GM18505 (cell line): ENCODE measurements at regions not wholly inside any gene's neighbourhood (a gene's known extent, or its start where the extent isn't known, plus 50 kb on each side); places are given as distances from the start of the nearest gene placed in this dataset.
"Not testable (repeated sequence)": the region's sequence is repeated elsewhere in the genome, so short reads cannot be mapped to it uniquely, and the experiment has no call there.

Experiments
- ATAC-seq: cut with Tn5 transposase; IDR thresholded peaks from one replicate; pipeline ENCODE4 v1.9.1; 2021; ENCODE audit not compliant: unreplicated experiment
- POLR2A ChIP-seq: IDR thresholded peaks from 4 replicates; pipeline ENCODE4 v1.6.1; 2011; ENCODE audit warnings: borderline replicate concordance; ENCODE audit not compliant: insufficient read depth, insufficient read length; ENCODE audit errors: extremely low read depth

GRCh38 chr20:53774461-53775203, 181.0 kb upstream of the ZNF217 start:
- TF ChIP-seq POLR2A: no peak
- ATAC-seq: no peak

- no peak for ATAC-seq
- no peak for TF ChIP-seq POLR2A
Measured at GRCh38 chr20:53773792-53774401, 180.3 kb upstream of the ZNF217 start.

- ATAC-seq: not testable (repeated sequence)
Measured at GRCh38 chr20:53773066-53773791, 179.6 kb upstream of the ZNF217 start.

GRCh38 chr20:53769041-53769440, 175.4 kb upstream of the ZNF217 start:
- no peak for TF ChIP-seq POLR2A
- no peak for ATAC-seq

GRCh38 chr20:53768329-53768728, 174.7 kb upstream of the ZNF217 start:
- no peak for ATAC-seq
- TF ChIP-seq POLR2A: no peak

- no peak for ATAC-seq
- no peak for TF ChIP-seq POLR2A
Measured at GRCh38 chr20:53767206-53767930, 173.7 kb upstream of the ZNF217 start.

GRCh38 chr20:53764415-53764800, 170.8 kb upstream of the ZNF217 start:
- TF ChIP-seq POLR2A: no peak
- no peak for ATAC-seq

GRCh38 chr20:53763707-53764414, 170.2 kb upstream of the ZNF217 start:
- no peak for ATAC-seq
- TF ChIP-seq POLR2A: no peak

- ATAC-seq: not testable (repeated sequence)
Measured at GRCh38 chr20:53762423-53762798, 168.8 kb upstream of the ZNF217 start.

- no peak for ATAC-seq
- TF ChIP-seq POLR2A: no peak
Measured at GRCh38 chr20:53760025-53760441, 166.4 kb upstream of the ZNF217 start.

GRCh38 chr20:53757472-53757913, 163.9 kb upstream of the ZNF217 start:
- ATAC-seq: no peak

GRCh38 chr20:53755733-53756531, 162.3 kb upstream of the ZNF217 start:
- no peak for ATAC-seq
- TF ChIP-seq POLR2A: no peak

More at GRCh38 chr20:53757472-53757913, 163.9 kb upstream of the ZNF217 start:
- TF ChIP-seq POLR2A: no peak
